ENCODE measurements at regions not wholly inside any gene's neighbourhood (a gene's known extent, or its start where the extent isn't known, plus 50 kb on each side); places are given as distances from the start of the nearest gene placed in this dataset.

GRCh38 chr9:108655818-108656217, 200.0 kb downstream of the ACTL7B start:
- H3K9me3 ChIP-seq (ENCODE audit: low read depth) = no peaks in the 10 kb centered on the region
- TF ChIP-seq CTCF (IDR thresholded peaks at IDR 0.05; ENCODE audit: low read depth, low read length) = no peak
- no peak overlapping the region for H3K27ac ChIP-seq
- H3K27me3 ChIP-seq = peaks cover 35% of the 10 kb centered on the region
- H3K4me3 ChIP-seq = no peak overlapping the region
- no peak for DNase-seq (ENCODE audit: low read depth in 1 of 2, low spot score in 1 of 2)
- H3K4me1 ChIP-seq (ENCODE audit: low read depth) = no peaks in the 10 kb centered on the region
- no peaks in the 10 kb centered on the region for H3K36me3 ChIP-seq

GRCh38 chr9:108654566-108654965, 201.2 kb downstream of the ACTL7B start:
- TF ChIP-seq CTCF (IDR thresholded peaks at IDR 0.05; ENCODE audit: low read depth, low read length) = no peak
- Histone ChIP-seq H3K27me3 (peaks cover 45% of the 10 kb centered on the region), H3K9me3 (ENCODE audit: low read depth) (no peaks in the 10 kb centered on the region), H3K27ac (no peak overlapping the region), H3K4me1 (ENCODE audit: low read depth) (no peaks in the 10 kb centered on the region), H3K36me3 (no peaks in the 10 kb centered on the region), H3K4me3 (no peak overlapping the region)
- DNase-seq (ENCODE audit: low read depth in 1 of 2, low spot score in 1 of 2) = peak in 1 of 2 donors; percentile 38

- Histone ChIP-seq H3K4me3 (no peak overlapping the region), H3K27ac (no peak overlapping the region), H3K4me1 (ENCODE audit: low read depth) (no peaks in the 10 kb centered on the region), H3K36me3 (no peaks in the 10 kb centered on the region), H3K27me3 (peaks cover 57% of the 10 kb centered on the region), H3K9me3 (ENCODE audit: low read depth) (no peaks in the 10 kb centered on the region)
- TF ChIP-seq CTCF (IDR thresholded peaks at IDR 0.05; ENCODE audit: low read depth, low read length) = no peak
- no peak for DNase-seq (ENCODE audit: low read depth in 1 of 2, low spot score in 1 of 2)
Measured at GRCh38 chr9:108652851-108653250, 202.9 kb downstream of the ACTL7B start.

GRCh38 chr9:108650826-108651225, 205.0 kb downstream of the ACTL7B start:
- no peak overlapping the region for H3K27ac ChIP-seq
- no peak for DNase-seq (ENCODE audit: low read depth in 1 of 2, low spot score in 1 of 2)
- no peaks in the 10 kb centered on the region for H3K36me3 ChIP-seq
- H3K27me3 ChIP-seq = peaks cover 55% of the 10 kb centered on the region
- H3K4me1 ChIP-seq (ENCODE audit: low read depth) = no peaks in the 10 kb centered on the region
- TF ChIP-seq CTCF (IDR thresholded peaks at IDR 0.05; ENCODE audit: low read depth, low read length) = no peak
- no peaks in the 10 kb centered on the region for H3K9me3 ChIP-seq (ENCODE audit: low read depth)
- no peak overlapping the region for H3K4me3 ChIP-seq

- no peak for TF ChIP-seq CTCF (IDR thresholded peaks at IDR 0.05; ENCODE audit: low read depth, low read length)
- H3K4me1 ChIP-seq (ENCODE audit: low read depth) = no peaks in the 10 kb centered on the region
- peaks cover 19% of the 10 kb centered on the region for H3K27me3 ChIP-seq
- no peaks in the 10 kb centered on the region for H3K9me3 ChIP-seq (ENCODE audit: low read depth)
- peak in 1 of 2 donors; percentile 18 for DNase-seq (ENCODE audit: low read depth in 1 of 2, low spot score in 1 of 2)
- H3K36me3 ChIP-seq = no peaks in the 10 kb centered on the region
- no peak overlapping the region for H3K4me3 ChIP-seq
- no peak overlapping the region for H3K27ac ChIP-seq
Measured at GRCh38 chr9:108645520-108645919, 210.3 kb downstream of the ACTL7B start.
